CD4-positive, alpha-beta memory T cell (primary cell): ENCODE measurements at regions not wholly inside any gene's neighbourhood (a gene's known extent, or its start where the extent isn't known, plus 50 kb on each side); places are given as distances from the start of the nearest gene placed in this dataset.

ENCODE experiments used
- CTCF ChIA-PET: fragments of 350-600 bp; sonication (Branson Sonifier 250); formaldehyde crosslinking; loops from one replicate; lab custom pipeline; 2021; ENCODE audit warnings: inconsistent platforms; ENCODE audit not compliant: partially characterized antibody; lab: Charles Lee
- POLR2A ChIA-PET: fragments of 350-600 bp; sonication (Branson Sonifier 250); formaldehyde crosslinking; loops from one replicate; lab custom pipeline; 2021; ENCODE audit not compliant: partially characterized antibody; lab: Charles Lee
- DNase-seq, 5 donors: peaks; one replicate each; pipeline versions ENCODE4 v3.0.0 to v3.0.0-alpha.2; 2020 to 2022; ENCODE audit warnings: mixed read lengths in 1 of 5
- H3K27ac ChIP-seq: one replicate; pipeline ENCODE4 v1.7.0; 2013; ENCODE audit warnings: low read depth, low read length
- H3K27me3 ChIP-seq: 2 replicates; pipeline ENCODE4 v1.7.0; 2013; ENCODE audit warnings: mild to moderate bottlenecking, low read length, moderate library complexity; ENCODE audit not compliant: insufficient read depth
- H3K36me3 ChIP-seq: 2 replicates; pipeline ENCODE4 v1.7.0; 2013; ENCODE audit warnings: mild to moderate bottlenecking, low read length, moderate library complexity; ENCODE audit not compliant: insufficient read depth
- H3K4me1 ChIP-seq: 2 replicates; pipeline ENCODE4 v1.7.0; 2013; ENCODE audit warnings: mild to moderate bottlenecking, low read length, moderate library complexity; ENCODE audit not compliant: insufficient read depth
- H3K4me3 ChIP-seq, 2 donors: one replicate each; pipeline ENCODE4 v1.7.0; 2013; ENCODE audit warnings: low read length in 2 of 2, mild to moderate bottlenecking in 1 of 2
- H3K9me3 ChIP-seq, 2 donors: one replicate each; pipeline ENCODE4 v1.7.0; 2013; ENCODE audit warnings: low read length in 2 of 2, control low read depth in 1 of 2; ENCODE audit not compliant: control insufficient read depth in 1 of 2
- H3K27ac Mint-ChIP-seq, 7 donors: one replicate each; pipeline ENCODE4 v1.8.0; 2020 to 2021; ENCODE audit warnings: mixed read lengths in 7 of 7, mild to moderate bottlenecking in 6 of 7, inconsistent platforms in 3 of 7, moderate library complexity in 3 of 7
- H3K27me3 Mint-ChIP-seq, 2 donors: one replicate each; pipeline ENCODE4 v1.8.0; 2020 to 2021; ENCODE audit warnings: mixed read lengths in 2 of 2
- H3K36me3 Mint-ChIP-seq, 2 donors: one replicate each; pipeline ENCODE4 v1.8.0; 2020 to 2021; ENCODE audit warnings: mixed read lengths in 2 of 2, inconsistent platforms in 1 of 2, mild to moderate bottlenecking in 1 of 2
- H3K4me1 Mint-ChIP-seq, 4 donors: one replicate each; pipeline ENCODE4 v1.8.0; 2020 to 2021; ENCODE audit warnings: mixed read lengths in 4 of 4, mild to moderate bottlenecking in 1 of 4
- H3K4me3 Mint-ChIP-seq, 8 donors: one replicate each; pipeline ENCODE4 v1.8.0; 2020 to 2021; ENCODE audit warnings: mixed read lengths in 8 of 8, mild to moderate bottlenecking in 7 of 8, moderate library complexity in 6 of 8, inconsistent platforms in 3 of 8
- H3K9me3 Mint-ChIP-seq, 8 donors: one replicate each; pipeline ENCODE4 v1.8.0; 2020 to 2021; ENCODE audit warnings: mixed read lengths in 8 of 8, mild to moderate bottlenecking in 5 of 8, inconsistent platforms in 3 of 8, moderate library complexity in 1 of 8
- intact Hi-C: fragments of 100-400 bp; cut with micrococcal nuclease; formaldehyde crosslinking; loops from one replicate; pipeline ENCODE4 v1.15.1; 2023

GRCh38 chr2:2635025-2635528 is 304.0 kb upstream of the MYT1L start:
- Mint-ChIP-seq H3K27ac (no peak overlapping the region), H3K36me3 (no peaks in the 10 kb centered on the region), H3K4me1 (no peaks in the 10 kb centered on the region), H3K4me3 (no peak overlapping the region), H3K9me3 (peaks cover 0 to 3% (median 0%) of the 10 kb centered on the region in 8 donors), H3K27me3 (peaks cover 5 to 8% of the 10 kb centered on the region in 2 donors)
- ChIA-PET POLR2A (no interaction called here), CTCF (no interaction called here)
- no peaks in the 10 kb centered on the region for H3K36me3 ChIP-seq
- no peaks in the 10 kb centered on the region for H3K9me3 ChIP-seq
- DNase-seq, result no peak
- intact Hi-C loops, result no loop called here
- H3K4me1 ChIP-seq, result no peaks in the 10 kb centered on the region
- no peaks in the 10 kb centered on the region for H3K27me3 ChIP-seq
- no peak overlapping the region for H3K27ac ChIP-seq
- no peak overlapping the region for H3K4me3 ChIP-seq

- Mint-ChIP-seq H3K4me1 (no peaks in the 10 kb centered on the region), H3K27ac (no peak overlapping the region), H3K9me3 (peaks cover 0 to 3% (median 0%) of the 10 kb centered on the region in 8 donors), H3K36me3 (no peaks in the 10 kb centered on the region), H3K4me3 (no peak overlapping the region), H3K27me3 (peaks cover 2 to 4% of the 10 kb centered on the region in 2 donors)
- Histone ChIP-seq H3K4me1 (no peaks in the 10 kb centered on the region), H3K36me3 (no peaks in the 10 kb centered on the region), H3K9me3 (no peaks in the 10 kb centered on the region), H3K27me3 (no peaks in the 10 kb centered on the region), H3K4me3 (no peak overlapping the region), H3K27ac (no peak overlapping the region)
- DNase-seq, result no peak
- intact Hi-C loops, result no loop called here
- ChIA-PET CTCF (no interaction called here), POLR2A (no interaction called here)
Observed at GRCh38 chr2:2633017-2633416, 301.9 kb upstream of the MYT1L start.

GRCh38 chr2:2623939-2624338 is 292.9 kb upstream of the MYT1L start:
- Mint-ChIP-seq H3K27me3 (peaks cover 2 to 3% of the 10 kb centered on the region in 2 donors), H3K4me3 (no peak overlapping the region), H3K4me1 (no peaks in the 10 kb centered on the region), H3K9me3 (peaks cover 0 to 3% (median 0%) of the 10 kb centered on the region in 8 donors), H3K27ac (no peak overlapping the region), H3K36me3 (no peaks in the 10 kb centered on the region)
- H3K27ac ChIP-seq, result no peak overlapping the region
- no peaks in the 10 kb centered on the region for H3K4me1 ChIP-seq
- DNase-seq, result no peak
- H3K27me3 ChIP-seq, result no peaks in the 10 kb centered on the region
- H3K4me3 ChIP-seq, result no peak overlapping the region
- CTCF ChIA-PET, result no interaction called here
- H3K36me3 ChIP-seq, result no peaks in the 10 kb centered on the region
- intact Hi-C loops, result no loop called here
- H3K9me3 ChIP-seq, result no peaks in the 10 kb centered on the region
- POLR2A ChIA-PET, result no interaction called here

GRCh38 chr2:2621855-2622254 is 290.8 kb upstream of the MYT1L start:
- H3K36me3 Mint-ChIP-seq, result no peaks in the 10 kb centered on the region
- peaks cover 0 to 7% (median 0%) of the 10 kb centered on the region in 8 donors for H3K9me3 Mint-ChIP-seq
- H3K4me3 Mint-ChIP-seq, result no peak overlapping the region
- intact Hi-C loops, result no loop called here
- no peak overlapping the region for H3K27ac Mint-ChIP-seq
- H3K4me3 ChIP-seq, result no peak overlapping the region
- no peaks in the 10 kb centered on the region for H3K9me3 ChIP-seq
- H3K36me3 ChIP-seq, result no peaks in the 10 kb centered on the region
- H3K27ac ChIP-seq, result no peak overlapping the region
- DNase-seq, result no peak
- peaks cover 3 to 6% of the 10 kb centered on the region in 2 donors for H3K27me3 Mint-ChIP-seq
- no peaks in the 10 kb centered on the region for H3K4me1 Mint-ChIP-seq
- CTCF ChIA-PET, result no interaction called here
- H3K27me3 ChIP-seq, result no peaks in the 10 kb centered on the region
- no peaks in the 10 kb centered on the region for H3K4me1 ChIP-seq
- POLR2A ChIA-PET, result no interaction called here

GRCh38 chr2:2620604-2621003 is 289.5 kb upstream of the MYT1L start:
- no peak for DNase-seq
- peaks cover 4 to 8% of the 10 kb centered on the region in 2 donors for H3K27me3 Mint-ChIP-seq
- H3K4me3 Mint-ChIP-seq, result no peak overlapping the region
- peaks cover 0 to 7% (median 0%) of the 10 kb centered on the region in 8 donors for H3K9me3 Mint-ChIP-seq
- Histone ChIP-seq H3K36me3 (no peaks in the 10 kb centered on the region), H3K27me3 (no peaks in the 10 kb centered on the region), H3K9me3 (no peaks in the 10 kb centered on the region), H3K4me1 (no peaks in the 10 kb centered on the region), H3K27ac (no peak overlapping the region), H3K4me3 (no peak overlapping the region)
- no peak overlapping the region for H3K27ac Mint-ChIP-seq
- H3K4me1 Mint-ChIP-seq, result no peaks in the 10 kb centered on the region
- H3K36me3 Mint-ChIP-seq, result no peaks in the 10 kb centered on the region
- intact Hi-C loops, result no loop called here
- CTCF ChIA-PET, result no interaction called here
- POLR2A ChIA-PET, result no interaction called here

GRCh38 chr2:2619995-2620394 is 288.9 kb upstream of the MYT1L start:
- POLR2A ChIA-PET, result no interaction called here
- no peak overlapping the region for H3K4me3 Mint-ChIP-seq
- DNase-seq, result no peak
- intact Hi-C loops, result no loop called here
- H3K36me3 ChIP-seq, result no peaks in the 10 kb centered on the region
- H3K4me3 ChIP-seq, result no peak overlapping the region
- no peak overlapping the region for H3K27ac Mint-ChIP-seq
- H3K27me3 ChIP-seq, result no peaks in the 10 kb centered on the region
- H3K9me3 Mint-ChIP-seq, result peaks cover 0 to 7% (median 0%) of the 10 kb centered on the region in 8 donors
- no peak overlapping the region for H3K27ac ChIP-seq
- H3K4me1 ChIP-seq, result no peaks in the 10 kb centered on the region
- H3K36me3 Mint-ChIP-seq, result no peaks in the 10 kb centered on the region
- no peaks in the 10 kb centered on the region for H3K4me1 Mint-ChIP-seq
- no peaks in the 10 kb centered on the region for H3K9me3 ChIP-seq
- CTCF ChIA-PET, result no interaction called here
- H3K27me3 Mint-ChIP-seq, result peaks cover 5 to 8% of the 10 kb centered on the region in 2 donors

- Mint-ChIP-seq H3K27me3 (peaks cover 3 to 5% of the 10 kb centered on the region in 2 donors), H3K4me3 (no peak overlapping the region), H3K9me3 (peaks cover 3 to 12% (median 4%) of the 10 kb centered on the region in 8 donors), H3K36me3 (peaks cover 0 to 3% of the 10 kb centered on the region in 2 donors), H3K4me1 (peaks cover 6 to 9% (median 7%) of the 10 kb centered on the region in 4 donors), H3K27ac (no peak overlapping the region)
- ChIA-PET POLR2A (interaction anchor here (1.0 kb wide), 1 partner anchor 32 kb away, joined by 4 read pairs; no protein-coding TSS in a partner anchor), CTCF (no interaction called here)
- H3K4me3 ChIP-seq, result no peak overlapping the region
- intact Hi-C loops, result no loop called here
- H3K9me3 ChIP-seq, result no peaks in the 10 kb centered on the region
- H3K27me3 ChIP-seq, result no peaks in the 10 kb centered on the region
- peaks cover 5% of the 10 kb centered on the region for H3K4me1 ChIP-seq
- no peak for DNase-seq
- no peak overlapping the region for H3K27ac ChIP-seq
- H3K36me3 ChIP-seq, result no peaks in the 10 kb centered on the region
Observed at GRCh38 chr2:2614452-2614851, 283.4 kb upstream of the MYT1L start.
